ENCODE measurements at regions not wholly inside any gene's neighbourhood (a gene's known extent, or its start where the extent isn't known, plus 50 kb on each side); places are given as distances from the start of the nearest gene placed in this dataset.

- TF ChIP-seq CTCF (IDR thresholded peaks at IDR 0.05; ENCODE audit: borderline replicate concordance, extremely low read depth, low read length, poor library complexity, severe bottlenecking) (no peak), EZH2 (IDR thresholded peaks at IDR 0.05; ENCODE audit: borderline replicate concordance, low read depth, low read length, severe bottlenecking) (no peak)
Observed at GRCh38 chr6:45818655-45819054, 197.0 kb downstream of the CLIC5 start.
